MM.1S (cell line): ENCODE measurements at regions not wholly inside any gene's neighbourhood (a gene's known extent, or its start where the extent isn't known, plus 50 kb on each side); places are given as distances from the start of the nearest gene placed in this dataset.

ENCODE experiments used
- DNase-seq: peaks from one replicate; pipeline ENCODE4 v3.0.0-alpha.2; 2015
- H2AFZ ChIP-seq: fragments of 300-600 bp; sonication (generic); 2 replicates; pipeline ENCODE4 v1.6.0; 2016; ENCODE audit warnings: antibody characterized with exemption, low read length
- H3F3A ChIP-seq: fragments of 300-600 bp; sonication (generic); 2 replicates; pipeline ENCODE4 v1.6.1; 2016; ENCODE audit warnings: mild to moderate bottlenecking, antibody characterized with exemption, low read length, moderate library complexity, mixed read lengths; ENCODE audit not compliant: insufficient read depth
- H3K27ac ChIP-seq: fragments of 300-600 bp; sonication (generic); 2 replicates; pipeline ENCODE4 v1.5.1; 2016; ENCODE audit warnings: mild to moderate bottlenecking, low read length
- H3K27me3 ChIP-seq: fragments of 300-600 bp; sonication (generic); replicated peaks from 2 replicates; pipeline ENCODE4 v1.6.0; 2016; ENCODE audit warnings: low read length; ENCODE audit not compliant: insufficient read depth
- H3K36me3 ChIP-seq: fragments of 300-600 bp; sonication (generic); replicated peaks from 2 replicates; pipeline ENCODE4 v1.6.1; 2016; ENCODE audit warnings: mild to moderate bottlenecking, low read length, mixed read lengths; ENCODE audit not compliant: insufficient read depth
- H3K4me1 ChIP-seq: fragments of 300-600 bp; sonication (generic); 2 replicates; pipeline ENCODE4 v1.6.1; 2016; ENCODE audit warnings: low read length, mixed read lengths
- H3K4me2 ChIP-seq: fragments of 300-600 bp; sonication (generic); 2 replicates; pipeline ENCODE4 v1.6.0; 2016; ENCODE audit warnings: low read depth, low read length
- H3K4me3 ChIP-seq: fragments of 300-600 bp; sonication (generic); 2 replicates; pipeline ENCODE4 v1.5.1; 2016; ENCODE audit warnings: low read length, mixed read lengths
- H3K79me2 ChIP-seq: fragments of 300-600 bp; sonication (generic); 2 replicates; pipeline ENCODE4 v1.6.1; 2016; ENCODE audit warnings: mixed run types, low read length, mixed read lengths
- H3K9ac ChIP-seq: fragments of 300-600 bp; sonication (generic); 2 replicates; pipeline ENCODE4 v1.6.1; 2016; ENCODE audit warnings: low read length, mixed read lengths
- H3K9me2 ChIP-seq: fragments of 300-600 bp; sonication (generic); replicated peaks from 2 replicates; pipeline ENCODE4 v1.6.1; 2016; ENCODE audit warnings: mild to moderate bottlenecking, low read length, mixed read lengths; ENCODE audit not compliant: insufficient read depth
- H3K9me3 ChIP-seq: fragments of 300-600 bp; sonication (generic); replicated peaks from 2 replicates; pipeline ENCODE4 v1.6.1; 2016; ENCODE audit warnings: mild to moderate bottlenecking, low read length, mixed read lengths; ENCODE audit not compliant: insufficient read depth
- H4K20me1 ChIP-seq: fragments of 300-600 bp; sonication (generic); 2 replicates; pipeline ENCODE4 v1.6.1; 2016; ENCODE audit warnings: mild to moderate bottlenecking, low read length, moderate library complexity, mixed read lengths; ENCODE audit not compliant: insufficient read depth
- CTCF ChIP-seq: fragments of 300-600 bp; sonication (generic); IDR thresholded peaks from 2 replicates; pipeline ENCODE4 v1.5.1; 2016; ENCODE audit warnings: antibody characterized with exemption, low read length, mixed read lengths
- EZH2 ChIP-seq: fragments of 300-600 bp; sonication (generic); optimal IDR thresholded peaks from 2 replicates; pipeline ENCODE3; 2017; ENCODE audit warnings: low read depth, mild to moderate bottlenecking, antibody characterized with exemption, low read length, mixed read lengths
- EZH2phosphoT487 ChIP-seq: fragments of 300-600 bp; sonication (generic); IDR thresholded peaks from 2 replicates; pipeline ENCODE4 v1.6.1; 2018; ENCODE audit warnings: antibody characterized with exemption, low read length

- H3K9ac ChIP-seq, result no peak overlapping the region
- no peak overlapping the region for H2AFZ ChIP-seq
- H3K9me2 ChIP-seq, result no peaks in the 10 kb centered on the region
- no peaks in the 10 kb centered on the region for H3K36me3 ChIP-seq
- H3F3A ChIP-seq, result no peaks in the 10 kb centered on the region
- H3K79me2 ChIP-seq, result no peaks in the 10 kb centered on the region
- H3K4me1 ChIP-seq, result no peaks in the 10 kb centered on the region
- no peak overlapping the region for H3K27ac ChIP-seq
- TF ChIP-seq EZH2 (no peak), EZH2phosphoT487 (no peak), CTCF (no peak)
- DNase-seq, result no peak
- H3K4me2 ChIP-seq, result no peak overlapping the region
- H3K27me3 ChIP-seq, result no peaks in the 10 kb centered on the region
- no peaks in the 10 kb centered on the region for H3K9me3 ChIP-seq
- H3K4me3 ChIP-seq, result no peak overlapping the region
- no peaks in the 10 kb centered on the region for H4K20me1 ChIP-seq
These were observed 92.1 kb upstream of the SMYD2 start for GRCh38 chr1:214188835-214189234.

GRCh38 chr1:214192825-214193643 is 87.9 kb upstream of the SMYD2 start:
- H3K79me2 ChIP-seq, result no peaks in the 10 kb centered on the region
- DNase-seq, result no peak
- H4K20me1 ChIP-seq, result no peaks in the 10 kb centered on the region
- no peak overlapping the region for H3K9ac ChIP-seq
- H3K4me2 ChIP-seq, result no peak overlapping the region
- H3K9me3 ChIP-seq, result no peaks in the 10 kb centered on the region
- no peak overlapping the region for H2AFZ ChIP-seq
- H3K27me3 ChIP-seq, result no peaks in the 10 kb centered on the region
- no peak for TF ChIP-seq CTCF
- TF ChIP-seq EZH2, result no peak
- no peak for TF ChIP-seq EZH2phosphoT487
- no peaks in the 10 kb centered on the region for H3K4me1 ChIP-seq
- H3F3A ChIP-seq, result no peaks in the 10 kb centered on the region
- H3K4me3 ChIP-seq, result no peak overlapping the region
- no peaks in the 10 kb centered on the region for H3K9me2 ChIP-seq
- no peak overlapping the region for H3K27ac ChIP-seq
- H3K36me3 ChIP-seq, result no peaks in the 10 kb centered on the region

GRCh38 chr1:214193691-214194090 is 87.3 kb upstream of the SMYD2 start:
- no peaks in the 10 kb centered on the region for H4K20me1 ChIP-seq
- no peak overlapping the region for H3K4me3 ChIP-seq
- no peaks in the 10 kb centered on the region for H3K4me1 ChIP-seq
- no peaks in the 10 kb centered on the region for H3K79me2 ChIP-seq
- H3K27ac ChIP-seq, result no peak overlapping the region
- no peak overlapping the region for H3K4me2 ChIP-seq
- no peaks in the 10 kb centered on the region for H3K9me3 ChIP-seq
- no peak overlapping the region for H3K9ac ChIP-seq
- no peaks in the 10 kb centered on the region for H3K9me2 ChIP-seq
- no peaks in the 10 kb centered on the region for H3F3A ChIP-seq
- H3K36me3 ChIP-seq, result no peaks in the 10 kb centered on the region
- TF ChIP-seq CTCF (no peak), EZH2phosphoT487 (no peak), EZH2 (no peak)
- no peak for DNase-seq
- H3K27me3 ChIP-seq, result no peaks in the 10 kb centered on the region
- H2AFZ ChIP-seq, result no peak overlapping the region
